GM21528 (cell line): ENCODE measurements at regions not wholly inside any gene's neighbourhood (a gene's known extent, or its start where the extent isn't known, plus 50 kb on each side); places are given as distances from the start of the nearest gene placed in this dataset.

Experiments used
- ATAC-seq: cut with Tn5 transposase; IDR thresholded peaks from one replicate; pipeline ENCODE4 v1.9.1; 2021; ENCODE audit warnings: mild to moderate bottlenecking, moderate library complexity; ENCODE audit not compliant: unreplicated experiment, low FRiP score

DNA sequence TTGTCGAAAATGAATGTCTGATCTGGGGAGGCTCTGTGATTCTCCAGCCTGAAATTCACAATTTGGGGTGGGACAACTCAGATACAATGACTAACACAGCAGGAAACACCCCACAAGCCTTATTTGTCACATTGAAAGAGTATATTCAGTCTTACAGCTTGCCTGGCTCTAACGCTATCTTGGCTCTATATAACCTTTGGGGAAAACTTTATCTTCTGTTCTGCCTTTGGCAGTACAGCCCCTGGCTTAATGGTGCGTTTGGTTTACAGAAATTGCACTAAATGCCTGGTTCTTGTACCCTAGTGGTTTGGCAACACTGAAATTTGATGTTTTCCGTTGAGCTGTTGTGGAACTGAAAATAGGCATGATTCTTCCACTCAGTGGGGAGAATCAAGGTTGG, 178.1 kb upstream of the VEGFC start:
- no peak for ATAC-seq

- no peak for ATAC-seq
Measured at GRCh38 chr4:176971576-176972115, 178.9 kb upstream of the VEGFC start.

DNA sequence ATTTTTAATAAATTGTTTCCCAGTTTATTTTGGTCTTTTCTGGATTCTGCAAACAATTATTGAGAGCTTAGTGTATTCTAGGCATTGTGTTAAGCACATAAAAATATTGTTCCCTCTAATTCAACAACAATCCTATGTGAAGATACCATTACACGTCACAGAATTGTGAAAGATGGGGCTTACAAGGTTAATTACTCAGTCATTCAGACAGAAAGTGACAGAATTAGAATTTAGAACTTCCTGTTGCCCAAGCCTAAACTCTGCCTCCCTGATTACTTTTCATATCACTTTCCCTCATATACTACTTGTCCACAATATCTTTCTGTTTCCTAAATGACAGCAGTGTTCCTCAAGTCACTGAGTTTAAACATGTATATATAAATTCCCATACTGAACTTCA, 186.7 kb upstream of the VEGFC start:
- no peak for ATAC-seq

DNA sequence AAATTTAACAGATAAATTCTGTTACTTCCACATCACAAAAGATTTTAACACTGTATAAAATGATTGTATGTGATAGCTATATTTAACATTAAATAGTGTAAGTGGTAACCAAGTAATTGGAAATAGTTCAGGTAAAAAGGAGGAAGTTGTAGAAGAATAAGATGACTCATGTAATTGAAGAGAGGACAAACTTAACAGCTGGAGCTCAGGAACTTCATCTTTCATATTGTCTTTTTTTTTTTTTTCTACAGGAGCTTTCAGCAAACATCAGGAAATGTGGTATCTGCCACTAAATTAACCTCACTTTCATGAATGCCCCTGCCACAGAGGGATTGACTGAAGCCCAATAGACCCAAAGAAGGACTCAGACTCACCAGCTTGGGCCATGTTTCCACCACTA, 188.4 kb upstream of the VEGFC start:
- no peak for ATAC-seq

DNA sequence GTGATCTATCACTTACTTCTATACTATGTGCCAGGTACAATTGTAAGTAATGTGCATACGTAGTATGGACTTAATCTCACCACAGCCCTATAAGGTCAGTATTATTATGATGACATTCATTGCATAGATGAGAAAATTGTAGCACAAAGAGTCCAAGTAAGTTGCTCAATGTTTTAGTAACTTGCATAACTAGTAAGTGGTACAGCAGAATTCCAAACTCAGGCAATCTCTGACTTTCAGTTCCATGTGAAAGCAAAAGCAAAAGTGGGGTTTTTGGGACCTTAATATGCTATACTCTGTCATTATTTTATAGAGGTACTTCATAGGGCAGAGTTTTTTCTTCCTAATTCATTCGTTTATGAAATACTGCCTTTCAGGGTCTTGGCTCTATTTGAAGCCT, 188.8 kb upstream of the VEGFC start:
- no peak for ATAC-seq

DNA sequence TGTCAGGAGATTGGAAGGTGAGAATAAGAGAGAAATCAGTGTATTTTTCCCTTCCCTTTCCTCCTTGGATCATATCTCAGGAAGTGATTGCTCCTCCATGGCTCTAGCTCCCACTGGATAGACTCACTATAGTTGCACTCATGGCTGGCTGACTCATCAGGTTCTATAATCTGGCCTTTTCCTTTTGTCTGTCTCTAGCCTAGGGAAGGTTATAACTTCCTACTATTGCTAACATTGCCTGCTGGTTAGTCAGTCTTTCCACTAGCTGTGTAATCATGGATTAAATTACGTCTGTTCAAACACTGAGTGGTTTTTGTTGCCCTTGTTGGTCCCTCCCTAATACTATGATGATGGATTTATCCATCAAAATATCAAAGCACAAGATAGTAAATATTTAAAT, 195.5 kb upstream of the VEGFC start:
- no peak for ATAC-seq

DNA sequence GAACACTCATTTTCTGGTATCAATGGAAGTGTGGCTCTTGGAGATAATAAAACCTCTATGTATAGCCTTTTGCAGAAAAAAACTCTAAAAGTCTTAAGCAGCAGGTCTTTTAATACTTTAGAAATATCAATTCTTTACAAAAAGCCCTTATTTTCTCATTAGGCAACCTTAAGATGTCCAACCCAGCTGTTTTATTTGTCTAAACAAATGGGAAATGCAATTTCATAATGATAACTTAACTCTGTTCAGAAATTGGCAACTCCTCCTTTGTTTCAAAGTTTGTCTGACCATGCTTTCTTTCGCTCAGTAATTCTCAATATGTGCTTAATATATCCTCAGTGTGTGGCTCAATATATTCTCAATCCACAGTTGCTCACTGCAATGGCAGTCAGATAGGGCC, 196.5 kb upstream of the VEGFC start:
- ATAC-seq = no peak

GRCh38 chr4:176999935-177000543, 207.3 kb upstream of the VEGFC start:
- ATAC-seq = no peak

GRCh38 chr4:177001271-177002175, 208.8 kb upstream of the VEGFC start:
- no peak for ATAC-seq

GRCh38 chr4:177005674-177006230, 213.0 kb upstream of the VEGFC start:
- no peak for ATAC-seq

DNA sequence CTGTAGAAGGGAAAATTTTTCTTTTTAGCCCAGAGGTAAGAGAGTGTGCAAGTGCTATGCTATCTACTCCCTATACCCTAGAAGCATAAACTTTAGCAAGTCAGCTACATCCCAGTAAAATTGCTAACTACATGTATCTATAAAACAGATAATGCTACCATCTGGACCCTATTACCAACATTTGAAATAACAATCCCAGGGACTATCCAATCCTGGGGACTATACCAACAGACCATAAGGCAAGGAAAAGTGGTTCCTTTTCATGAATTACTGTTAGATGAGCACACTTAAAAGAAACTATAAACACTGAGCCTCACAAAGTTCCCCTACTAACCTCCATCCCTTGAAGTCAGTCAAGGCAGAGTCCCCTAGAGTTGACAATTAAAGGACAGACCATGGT, 213.6 kb upstream of the VEGFC start:
- ATAC-seq = no peak

DNA sequence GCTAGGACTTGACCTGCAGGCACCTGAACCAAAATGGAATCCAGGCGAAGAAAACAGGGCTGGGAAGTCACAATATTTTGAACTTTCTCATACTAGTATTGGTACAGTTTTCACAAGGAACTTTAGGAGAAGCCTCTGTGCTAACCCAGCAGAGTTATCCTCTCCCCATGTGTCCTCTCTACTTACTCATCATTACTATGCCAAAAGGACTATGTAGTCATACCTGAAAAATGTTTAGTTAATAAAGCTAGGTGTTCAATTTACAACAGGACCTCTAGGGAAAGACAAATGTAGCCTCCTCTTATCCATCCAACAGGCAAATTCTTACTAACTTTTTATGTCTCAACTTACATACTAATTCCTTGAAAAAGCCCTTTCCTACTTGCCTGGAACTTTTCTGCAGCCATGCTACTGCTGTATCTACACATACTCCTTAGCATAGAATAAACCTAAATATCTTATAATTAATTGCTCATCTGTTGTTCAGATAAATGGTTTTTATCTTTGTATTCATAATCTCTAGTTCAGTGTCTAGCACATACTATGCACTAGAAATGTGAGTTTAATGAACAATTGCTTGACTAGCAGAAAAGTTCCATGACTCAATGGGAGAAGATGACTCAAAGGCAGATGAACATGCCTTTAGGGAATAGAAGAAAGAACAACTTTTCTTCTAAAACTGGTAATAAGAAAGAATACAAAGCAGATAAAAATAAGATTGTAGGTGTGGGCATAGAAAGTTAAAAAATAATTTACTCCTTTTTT, 215.5 kb upstream of the VEGFC start:
- ATAC-seq = no peak

DNA sequence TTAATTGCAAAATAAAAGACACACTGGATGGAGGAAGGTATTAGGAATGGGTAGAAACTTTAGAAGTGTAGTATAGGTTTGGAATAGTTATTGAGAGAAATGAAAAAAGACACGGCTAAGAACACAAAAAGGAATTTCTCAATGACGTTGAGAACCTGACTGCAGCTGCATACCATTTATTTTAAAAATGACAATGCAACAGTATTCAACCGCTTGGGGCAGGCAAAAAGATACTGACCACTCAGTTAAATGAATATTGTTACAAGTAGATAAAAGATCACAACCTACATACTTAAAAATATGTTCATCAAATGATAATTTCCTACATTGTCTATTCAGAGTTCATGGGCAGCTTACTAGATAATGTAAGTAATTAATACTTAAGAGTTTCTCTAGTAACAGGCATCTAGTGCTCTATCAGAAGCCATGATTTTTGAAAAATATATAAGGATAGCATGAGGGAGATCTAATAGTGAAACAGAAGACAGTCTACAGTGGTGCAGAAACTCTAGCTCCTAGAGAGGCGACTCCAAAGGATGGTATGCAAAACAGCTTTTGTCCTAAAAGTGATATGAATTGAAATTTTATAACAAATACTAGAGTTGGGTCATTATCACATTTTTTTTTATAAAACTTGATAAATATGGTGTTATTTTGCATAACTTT, 216.2 kb upstream of the VEGFC start:
- ATAC-seq = no peak

DNA sequence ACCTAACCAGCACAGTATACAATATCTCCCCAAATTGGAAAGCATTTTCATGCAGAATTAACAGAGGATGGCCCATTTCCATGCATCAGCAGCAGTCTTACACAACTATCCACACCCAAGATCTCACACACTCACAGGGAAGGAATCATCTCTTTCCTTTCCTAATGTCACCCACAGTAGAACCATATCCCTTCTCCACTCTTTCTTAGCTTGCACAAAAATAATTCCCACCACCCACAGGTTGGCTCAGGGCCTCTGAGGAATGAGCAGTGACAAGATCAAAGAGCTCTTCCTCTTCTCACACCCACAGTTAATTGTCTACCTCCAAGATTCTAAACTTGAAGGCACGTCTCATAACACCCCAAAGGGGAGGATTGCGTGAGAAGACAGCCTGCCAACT, 217.7 kb upstream of the VEGFC start:
- ATAC-seq = no peak

DNA sequence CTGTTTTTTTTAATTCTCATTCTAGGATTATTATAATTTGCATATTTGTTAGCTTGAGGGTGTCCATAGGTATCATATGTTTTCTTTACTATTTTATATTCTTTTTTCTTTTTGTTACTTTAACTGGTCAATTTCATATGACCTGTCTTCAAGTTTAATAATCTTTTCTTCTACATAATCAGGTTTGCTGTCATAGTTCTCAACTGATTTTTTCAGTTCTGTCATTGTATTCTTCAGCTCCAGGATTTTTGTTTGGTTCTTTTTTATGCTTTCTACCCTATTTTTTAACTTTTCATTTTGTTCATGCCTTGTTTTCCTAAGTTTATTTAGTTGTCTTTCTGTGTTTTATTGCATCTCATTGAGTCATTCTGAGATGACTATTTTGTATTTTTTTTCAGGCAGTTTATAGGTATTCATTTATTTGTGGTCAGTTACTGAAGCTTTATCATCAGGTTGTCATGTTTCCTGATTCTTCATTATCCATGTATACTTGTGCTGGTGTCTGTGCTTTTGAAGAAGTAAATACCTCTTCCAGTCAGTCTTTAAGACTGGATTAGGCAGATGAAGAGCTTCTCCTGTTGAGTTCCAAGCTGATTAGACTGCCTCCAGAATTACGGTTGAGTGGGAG, 220.3 kb upstream of the VEGFC start:
- ATAC-seq = no peak

- ATAC-seq = no peak
Measured at GRCh38 chr4:177016541-177017141, 223.9 kb upstream of the VEGFC start.

- ATAC-seq = no peak
Measured at GRCh38 chr4:177023951-177024350, 231.2 kb upstream of the VEGFC start.

- ATAC-seq = no peak
Measured at GRCh38 chr4:177032341-177032740, 239.6 kb upstream of the VEGFC start.

- no peak for ATAC-seq
Measured at GRCh38 chr4:177033135-177033534, 240.4 kb upstream of the VEGFC start.
